A549 (cell line): ENCODE measurements at regions not wholly inside any gene's neighbourhood (a gene's known extent, or its start where the extent isn't known, plus 50 kb on each side); places are given as distances from the start of the nearest gene placed in this dataset.

ENCODE experiments used
- CBX8 ChIP-seq: fragments of 200-600 bp; sonication (generic); IDR thresholded peaks from 2 replicates; pipeline ENCODE4 v1.6.1; 2016
- EP300 ChIP-seq, 2 experiments: fragments of >200 bp; sonication (Bioruptor Twin); formaldehyde crosslinking; IDR thresholded peaks; 2 replicates in 1 of 2; 3 replicates in 1 of 2; pipeline ENCODE4 v1.6.1; 2016 to 2017
- KDM1A ChIP-seq: fragments of 200-600 bp; sonication (generic); IDR thresholded peaks from 2 replicates; pipeline ENCODE4 v1.6.1; 2016; ENCODE audit warnings: low read depth, mild to moderate bottlenecking
- MAFK ChIP-seq: fragments of 450-650 bp; IDR thresholded peaks from 2 replicates; pipeline ENCODE4 v1.6.1; 2014; ENCODE audit not compliant: partially characterized antibody
- MAZ ChIP-seq: fragments of 150-350 bp; IDR thresholded peaks from 2 replicates; pipeline ENCODE4 v1.6.1; 2014; ENCODE audit warnings: antibody characterized with exemption, low read depth, low read length, borderline replicate concordance
- POLR2A ChIP-seq: IDR thresholded peaks from 2 replicates; pipeline ENCODE4 v1.6.1; 2012; ENCODE audit warnings: mild to moderate bottlenecking, low read length
- POLR2AphosphoS2 ChIP-seq: conservative IDR thresholded peaks from 2 replicates; pipeline ENCODE4 v1.6.1; 2012; ENCODE audit warnings: low read length, improper control_type of control experiment, inconsistent platforms
- RAD21 ChIP-seq, 2 experiments: fragments of >200 bp in 1 of 2; sonication (Bioruptor Twin) in 1 of 2; formaldehyde crosslinking in 1 of 2; IDR thresholded peaks in 1 of 2; conservative IDR thresholded peaks in 1 of 2; 2 replicates in 1 of 2; 3 replicates in 1 of 2; pipeline ENCODE4 v1.6.1; 2012 to 2018; ENCODE audit warnings: inconsistent platforms in 1 of 2
- RFX5 ChIP-seq: fragments of 450-650 bp; IDR thresholded peaks from 2 replicates; pipeline ENCODE4 v1.7.1; 2014; ENCODE audit warnings: antibody characterized with exemption, mild to moderate bottlenecking, moderate library complexity
- SMC3 ChIP-seq: fragments of >200 bp; sonication (Bioruptor Twin); formaldehyde crosslinking; IDR thresholded peaks from 3 replicates; pipeline ENCODE4 v1.6.1; 2018; ENCODE audit warnings: inconsistent platforms
- TF ChIP-seq, protein P1 (sequence below): fragments of >200 bp; sonication (Bioruptor Twin); formaldehyde crosslinking; IDR thresholded peaks from 3 replicates; pipeline ENCODE4 v1.5.1; 2016
- TF ChIP-seq, protein P2 (sequence below): fragments of 250-450 bp; sonication (Bioruptor Pico); IDR thresholded peaks from 2 replicates; pipeline ENCODE4 v1.5.0; 2021; ENCODE audit warnings: mild to moderate bottlenecking, moderate library complexity, borderline replicate concordance
- TF ChIP-seq, protein P3 (sequence below): fragments of 150-350 bp; IDR thresholded peaks from 2 replicates; pipeline ENCODE4 v1.6.1; 2014; ENCODE audit warnings: low read depth, mild to moderate bottlenecking, low read length
- TF ChIP-seq, protein P4 (sequence below): IDR thresholded peaks from 2 replicates; pipeline ENCODE4 v1.6.1; 2012

DNA sequence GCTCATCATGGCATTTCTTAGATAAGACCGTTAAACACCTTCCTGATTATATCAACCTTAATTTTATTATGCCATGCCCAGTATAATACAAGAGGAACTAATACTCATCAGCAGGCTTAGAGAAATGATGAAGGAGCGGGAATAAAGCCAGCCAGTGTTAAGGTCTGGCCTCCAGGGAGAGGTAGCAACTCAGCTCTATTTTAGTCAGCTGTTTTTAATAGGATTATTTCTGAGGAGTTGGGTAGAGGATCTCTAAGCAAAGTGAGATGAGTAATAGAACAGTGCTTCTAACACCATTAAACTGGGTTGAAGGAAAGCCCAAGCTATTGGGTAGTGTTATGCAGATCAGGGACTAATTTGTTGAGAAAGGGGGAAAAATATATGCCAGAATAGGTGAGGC, 921.5 kb downstream of the TTLL7 start:
- TF ChIP-seq RFX5 (no peak), SMC3 (no peak), RAD21 (conservative IDR thresholded peaks at IDR 0.05 in 1 of 2, IDR thresholded peaks at IDR 0.05 in 1 of 2) (no peak), MAFK (no peak), CBX8 (no peak), MAZ (no peak), POLR2A (no peak), KDM1A (no peak), EP300 (IDR thresholded peaks at IDR 0.05) (no peak), POLR2AphosphoS2 (no peak)
- TF ChIP-seq, protein P1, sequence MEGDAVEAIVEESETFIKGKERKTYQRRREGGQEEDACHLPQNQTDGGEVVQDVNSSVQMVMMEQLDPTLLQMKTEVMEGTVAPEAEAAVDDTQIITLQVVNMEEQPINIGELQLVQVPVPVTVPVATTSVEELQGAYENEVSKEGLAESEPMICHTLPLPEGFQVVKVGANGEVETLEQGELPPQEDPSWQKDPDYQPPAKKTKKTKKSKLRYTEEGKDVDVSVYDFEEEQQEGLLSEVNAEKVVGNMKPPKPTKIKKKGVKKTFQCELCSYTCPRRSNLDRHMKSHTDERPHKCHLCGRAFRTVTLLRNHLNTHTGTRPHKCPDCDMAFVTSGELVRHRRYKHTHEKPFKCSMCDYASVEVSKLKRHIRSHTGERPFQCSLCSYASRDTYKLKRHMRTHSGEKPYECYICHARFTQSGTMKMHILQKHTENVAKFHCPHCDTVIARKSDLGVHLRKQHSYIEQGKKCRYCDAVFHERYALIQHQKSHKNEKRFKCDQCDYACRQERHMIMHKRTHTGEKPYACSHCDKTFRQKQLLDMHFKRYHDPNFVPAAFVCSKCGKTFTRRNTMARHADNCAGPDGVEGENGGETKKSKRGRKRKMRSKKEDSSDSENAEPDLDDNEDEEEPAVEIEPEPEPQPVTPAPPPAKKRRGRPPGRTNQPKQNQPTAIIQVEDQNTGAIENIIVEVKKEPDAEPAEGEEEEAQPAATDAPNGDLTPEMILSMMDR, result no peak
- TF ChIP-seq, protein P2, sequence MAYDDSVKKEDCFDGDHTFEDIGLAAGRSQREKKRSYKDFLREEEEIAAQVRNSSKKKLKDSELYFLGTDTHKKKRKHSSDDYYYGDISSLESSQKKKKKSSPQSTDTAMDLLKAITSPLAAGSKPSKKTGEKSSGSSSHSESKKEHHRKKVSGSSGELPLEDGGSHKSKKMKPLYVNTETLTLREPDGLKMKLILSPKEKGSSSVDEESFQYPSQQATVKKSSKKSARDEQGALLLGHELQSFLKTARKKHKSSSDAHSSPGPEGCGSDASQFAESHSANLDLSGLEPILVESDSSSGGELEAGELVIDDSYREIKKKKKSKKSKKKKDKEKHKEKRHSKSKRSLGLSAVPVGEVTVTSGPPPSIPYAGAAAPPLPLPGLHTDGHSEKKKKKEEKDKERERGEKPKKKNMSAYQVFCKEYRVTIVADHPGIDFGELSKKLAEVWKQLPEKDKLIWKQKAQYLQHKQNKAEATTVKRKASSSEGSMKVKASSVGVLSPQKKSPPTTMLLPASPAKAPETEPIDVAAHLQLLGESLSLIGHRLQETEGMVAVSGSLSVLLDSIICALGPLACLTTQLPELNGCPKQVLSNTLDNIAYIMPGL (CRISPR knock-in tag), result no peak
- TF ChIP-seq, protein P3, sequence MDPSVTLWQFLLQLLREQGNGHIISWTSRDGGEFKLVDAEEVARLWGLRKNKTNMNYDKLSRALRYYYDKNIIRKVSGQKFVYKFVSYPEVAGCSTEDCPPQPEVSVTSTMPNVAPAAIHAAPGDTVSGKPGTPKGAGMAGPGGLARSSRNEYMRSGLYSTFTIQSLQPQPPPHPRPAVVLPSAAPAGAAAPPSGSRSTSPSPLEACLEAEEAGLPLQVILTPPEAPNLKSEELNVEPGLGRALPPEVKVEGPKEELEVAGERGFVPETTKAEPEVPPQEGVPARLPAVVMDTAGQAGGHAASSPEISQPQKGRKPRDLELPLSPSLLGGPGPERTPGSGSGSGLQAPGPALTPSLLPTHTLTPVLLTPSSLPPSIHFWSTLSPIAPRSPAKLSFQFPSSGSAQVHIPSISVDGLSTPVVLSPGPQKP, result no peak
- TF ChIP-seq, protein P4, sequence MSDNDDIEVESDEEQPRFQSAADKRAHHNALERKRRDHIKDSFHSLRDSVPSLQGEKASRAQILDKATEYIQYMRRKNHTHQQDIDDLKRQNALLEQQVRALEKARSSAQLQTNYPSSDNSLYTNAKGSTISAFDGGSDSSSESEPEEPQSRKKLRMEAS, result no peak
